Heart right ventricle (tissue), 16 donors: ENCODE measurements at regions not wholly inside any gene's neighbourhood (a gene's known extent, or its start where the extent isn't known, plus 50 kb on each side); places are given as distances from the start of the nearest gene placed in this dataset.

Source experiments
- ATAC-seq, 8 donors: fragments of 200-7000 bp; cut with Tn5 transposase; one replicate each; pipeline ENCODE4 v1.9.1; 2020; ENCODE audit warnings: mild to moderate bottlenecking in 8 of 8, moderate library complexity in 8 of 8, moderate number of reproducible peaks in 1 of 8
- DNase-seq, 2 donors: peaks; one replicate each; pipeline ENCODE4 v3.0.0-alpha.2; 2020
- H3K27ac ChIP-seq, 10 donors: fragments of 200-600 bp; sonication (generic) in 2 of 10; one replicate each; pipeline versions ENCODE4 v1.5.0 to v1.8.0; 2020 to 2022; ENCODE audit warnings: mild to moderate bottlenecking in 3 of 10
- H3K27me3 ChIP-seq, 7 donors: fragments of 200-600 bp; one replicate each; pipeline ENCODE4 v1.8.0; 2021 to 2022; ENCODE audit warnings: mild to moderate bottlenecking in 2 of 7
- H3K36me3 ChIP-seq, 9 donors: fragments of 200-600 bp; sonication (generic) in 1 of 9; one replicate each; pipeline versions ENCODE4 v1.5.0 to v1.8.0; 2020 to 2022; ENCODE audit warnings: mild to moderate bottlenecking in 2 of 9
- H3K4me1 ChIP-seq, 9 donors: fragments of 200-600 bp; sonication (generic) in 1 of 9; one replicate each; pipeline versions ENCODE4 v1.5.0 to v1.8.0; 2020 to 2022; ENCODE audit warnings: mild to moderate bottlenecking in 4 of 9
- H3K4me3 ChIP-seq, 10 donors: fragments of 200-600 bp; sonication (generic) in 2 of 10; one replicate each; pipeline versions ENCODE4 v1.5.0 to v1.8.0; 2020 to 2022; ENCODE audit warnings: mild to moderate bottlenecking in 7 of 10, moderate library complexity in 2 of 10
- H3K9me3 ChIP-seq, 11 donors: fragments of 200-600 bp in 10 of 11; sonication (generic) in 2 of 11; one replicate each; pipeline versions ENCODE4 v1.5.0 to v1.8.0; 2013 to 2022; ENCODE audit warnings: mild to moderate bottlenecking in 2 of 11, control low read depth in 1 of 11, moderate library complexity in 1 of 11
- WGBS, 2 donors: extraction: QIAGEN DNeasy Blood & Tissue Kit; methylation state at CpG; one replicate each; pipeline ENCODE4 v1.1.7; 2013; ENCODE audit warnings: inconsistent platforms in 1 of 2; 5-methylcytosine and 5-hydroxymethylcytosine counted together
- intact Hi-C, 10 donors: fragments of 100-400 bp; cut with DNase I; formaldehyde crosslinking; loops; one replicate each; pipeline versions ENCODE4 v1.11.1 to v1.14.2; 2022
- TF ChIP-seq, protein P1 (sequence below), 9 donors: fragments of 200-600 bp; sonication (generic) in 2 of 9; IDR thresholded peaks; one replicate each; pipeline versions ENCODE4 v1.5.0 to v1.8.0; 2021 to 2022; ENCODE audit warnings: antibody characterized with exemption in 9 of 9, mild to moderate bottlenecking in 5 of 9, moderate library complexity in 1 of 9
- donor health status: Arrhythmogenic right ventricular cardiomyopathy.
- donor health status: ischemic (EF 13 %, LVEDD 7.1; RV severe dilation, severe dysfunction).
- donor health status: healthy with polysubstance abuse.
- donor health status: DM: no; HTN: yes; CAD: no.
- donor health status: DM: no; HTN: no; CAD: no.
- donor health status: ischemic (EF 25% LVEDD 6.9; RV normal size, moderate dysfunction).
- donor health status: ischemic (EF 25% LVEDD 5.7; RV mildly dilated, moderate dysfunction).
- donor health status: healthy.
- donor health status: DM: yes; HTN: yes; CAD: no.
- donor health status: Ischemic cardiomyopathy.
- donor health status: ischemic (EF 35%, LVEDD 5.7; RV mildly dilated, moderate dysfunction).
- donor health status: nonischemic (EF 11% LVEDD 7.7; RV severe dilation, severe dysfunction).
- donor health status: DM: yes; HTN: yes; CAD: no.
- donor health status: PGD.
- donor health status: ischemic (EF 29% LVEDD 5.4; RV normal size, mild dysfunction).
- donor health status: nonischemic (EF 23%, LVEDD 6.1; RV moderate dilation, normal function).

GRCh38 chr2:184072470-184072869 lies 525.9 kb upstream of the ZNF804A start:
- H3K9me3 ChIP-seq: no peaks in the 10 kb centered on the region
- H3K4me3 ChIP-seq: no peak overlapping the region
- no peak overlapping the region for H3K27ac ChIP-seq
- DNase-seq (no peak), ATAC-seq (no peak)
- TF ChIP-seq, protein P1, sequence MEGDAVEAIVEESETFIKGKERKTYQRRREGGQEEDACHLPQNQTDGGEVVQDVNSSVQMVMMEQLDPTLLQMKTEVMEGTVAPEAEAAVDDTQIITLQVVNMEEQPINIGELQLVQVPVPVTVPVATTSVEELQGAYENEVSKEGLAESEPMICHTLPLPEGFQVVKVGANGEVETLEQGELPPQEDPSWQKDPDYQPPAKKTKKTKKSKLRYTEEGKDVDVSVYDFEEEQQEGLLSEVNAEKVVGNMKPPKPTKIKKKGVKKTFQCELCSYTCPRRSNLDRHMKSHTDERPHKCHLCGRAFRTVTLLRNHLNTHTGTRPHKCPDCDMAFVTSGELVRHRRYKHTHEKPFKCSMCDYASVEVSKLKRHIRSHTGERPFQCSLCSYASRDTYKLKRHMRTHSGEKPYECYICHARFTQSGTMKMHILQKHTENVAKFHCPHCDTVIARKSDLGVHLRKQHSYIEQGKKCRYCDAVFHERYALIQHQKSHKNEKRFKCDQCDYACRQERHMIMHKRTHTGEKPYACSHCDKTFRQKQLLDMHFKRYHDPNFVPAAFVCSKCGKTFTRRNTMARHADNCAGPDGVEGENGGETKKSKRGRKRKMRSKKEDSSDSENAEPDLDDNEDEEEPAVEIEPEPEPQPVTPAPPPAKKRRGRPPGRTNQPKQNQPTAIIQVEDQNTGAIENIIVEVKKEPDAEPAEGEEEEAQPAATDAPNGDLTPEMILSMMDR (IDR thresholded peaks at IDR 0.05): no peak
- no peaks in the 10 kb centered on the region for H3K36me3 ChIP-seq
- WGBS, 2 donors: 66 to 70% methylated on average over 2 of the region's 2 CpGs
- no peaks in the 10 kb centered on the region for H3K27me3 ChIP-seq
- no peaks in the 10 kb centered on the region for H3K4me1 ChIP-seq
- intact Hi-C loops: no loop called here

- no peak for ATAC-seq
- H3K27ac ChIP-seq: no peak overlapping the region
- no peak overlapping the region for H3K4me3 ChIP-seq
- TF ChIP-seq, protein P1 (IDR thresholded peaks at IDR 0.05): no peak
- H3K36me3 ChIP-seq: no peaks in the 10 kb centered on the region
- no peak for DNase-seq
- intact Hi-C loops: no loop called here
- H3K27me3 ChIP-seq: no peaks in the 10 kb centered on the region
- H3K9me3 ChIP-seq: peaks cover 0 to 3% (median 0%) of the 10 kb centered on the region in 11 donors
- H3K4me1 ChIP-seq: no peaks in the 10 kb centered on the region
- 68 to 79% methylated on average over 2 of the region's 2 CpGs for WGBS, 2 donors
Observed at GRCh38 chr2:184078496-184078895, 519.8 kb upstream of the ZNF804A start.

DNA sequence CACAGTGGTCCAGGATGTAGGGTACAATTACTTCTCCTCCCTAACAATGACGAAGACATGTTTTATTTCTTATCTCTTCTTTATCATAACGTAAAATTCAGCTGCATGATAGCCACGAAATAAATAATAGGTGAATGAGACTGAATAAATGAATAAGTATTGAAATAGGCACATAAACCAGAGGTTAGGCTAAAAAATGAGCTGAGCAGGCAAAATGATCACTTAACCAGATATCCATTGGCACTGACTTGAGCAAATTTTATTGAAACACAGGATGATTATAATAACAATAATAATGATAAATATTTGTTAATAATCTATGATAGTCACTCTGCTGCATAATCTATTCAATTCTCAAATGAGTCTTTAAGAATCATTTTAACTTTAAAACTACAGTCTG lies 506.9 kb upstream of the ZNF804A start:
- TF ChIP-seq, protein P1 (IDR thresholded peaks at IDR 0.05): no peak
- ATAC-seq: no peak
- H3K27ac ChIP-seq: no peak overlapping the region
- no peaks in the 10 kb centered on the region for H3K4me1 ChIP-seq
- no peaks in the 10 kb centered on the region for H3K27me3 ChIP-seq
- DNase-seq: no peak
- no peaks in the 10 kb centered on the region for H3K36me3 ChIP-seq
- intact Hi-C loops: no loop called here
- 62 to 73% methylated on average over 3 of the region's 3 CpGs for WGBS, 2 donors
- H3K9me3 ChIP-seq: peaks cover 0 to 10% (median 0%) of the 10 kb centered on the region in 11 donors
- H3K4me3 ChIP-seq: no peak overlapping the region

- Histone ChIP-seq H3K27ac (no peak overlapping the region), H3K27me3 (no peaks in the 10 kb centered on the region), H3K36me3 (no peaks in the 10 kb centered on the region), H3K4me1 (no peaks in the 10 kb centered on the region), H3K9me3 (no peaks in the 10 kb centered on the region), H3K4me3 (no peak overlapping the region)
- TF ChIP-seq, protein P1 (IDR thresholded peaks at IDR 0.05): no peak
- intact Hi-C loops: no loop called here
- 56 to 68% methylated on average over 2 of the region's 2 CpGs for WGBS, 2 donors
- ATAC-seq: no peak
- DNase-seq: no peak
Observed at GRCh38 chr2:184113696-184114403, 484.5 kb upstream of the ZNF804A start.
